WTC11 (cell line): ENCODE measurements at regions not wholly inside any gene's neighbourhood (a gene's known extent, or its start where the extent isn't known, plus 50 kb on each side); places are given as distances from the start of the nearest gene placed in this dataset.

ENCODE experiments used
- CREB1 ChIP-seq: sonication (generic); formaldehyde crosslinking; IDR thresholded peaks from 2 replicates; pipeline ENCODE4 v1.8.0; 2023; ENCODE audit warnings: mild to moderate bottlenecking, missing genetic modification reagents
- CREM ChIP-seq: sonication (generic); formaldehyde crosslinking; IDR thresholded peaks from 2 replicates; pipeline ENCODE4 v1.8.1; 2022; ENCODE audit warnings: mild to moderate bottlenecking, missing genetic modification reagents, moderate library complexity
- CTCF ChIP-seq: fragments of 200-600 bp; IDR thresholded peaks from 2 replicates; pipeline ENCODE4 v1.8.0; 2022; ENCODE audit warnings: antibody characterized with exemption
- ELF4 ChIP-seq: sonication (generic); formaldehyde crosslinking; IDR thresholded peaks from 2 replicates; pipeline ENCODE4 v1.8.1; 2022; ENCODE audit warnings: low read depth, mild to moderate bottlenecking, moderate library complexity, missing genetic modification reagents
- GRHL2 ChIP-seq: fragments of 250-450 bp; sonication (Bioruptor Pico); IDR thresholded peaks from 2 replicates; pipeline ENCODE4 v1.8.0; 2022; ENCODE audit warnings: mild to moderate bottlenecking, moderate library complexity; ENCODE audit not compliant: insufficient replicate concordance, severe bottlenecking
- NFATC4 ChIP-seq: fragments of 250-450 bp; sonication (Bioruptor Pico); IDR thresholded peaks from 2 replicates; pipeline ENCODE4 v1.9.0; 2021; ENCODE audit warnings: mild to moderate bottlenecking
- TEAD4 ChIP-seq: sonication (generic); formaldehyde crosslinking; IDR thresholded peaks from 2 replicates; pipeline ENCODE4 v1.8.0; 2022; ENCODE audit warnings: mild to moderate bottlenecking, missing genetic modification reagents
- TP53 ChIP-seq: sonication (generic); formaldehyde crosslinking; IDR thresholded peaks from 2 replicates; pipeline ENCODE4 v1.8.1; 2023; ENCODE audit warnings: mild to moderate bottlenecking, missing genetic modification reagents
- USF2 ChIP-seq: sonication (generic); formaldehyde crosslinking; IDR thresholded peaks from 2 replicates; pipeline ENCODE4 v1.8.1; 2023; ENCODE audit warnings: mild to moderate bottlenecking, missing genetic modification reagents, moderate library complexity
- ZBTB43 ChIP-seq: sonication (generic); formaldehyde crosslinking; IDR thresholded peaks from 2 replicates; pipeline ENCODE4 v1.8.1; 2023; ENCODE audit warnings: mild to moderate bottlenecking, missing genetic modification reagents
- ZNF121 ChIP-seq: sonication (generic); formaldehyde crosslinking; IDR thresholded peaks from 2 replicates; pipeline ENCODE4 v1.8.0; 2023; ENCODE audit warnings: missing genetic modification reagents
- ZNF263 ChIP-seq: sonication (generic); formaldehyde crosslinking; IDR thresholded peaks from 2 replicates; pipeline ENCODE4 v1.8.1; 2022; ENCODE audit warnings: low read depth, mild to moderate bottlenecking, moderate library complexity, missing genetic modification reagents
- TF ChIP-seq, protein P1 (sequence below): sonication (generic); formaldehyde crosslinking; conservative IDR thresholded peaks from 2 replicates; pipeline ENCODE4 v1.8.1; 2022; ENCODE audit warnings: mild to moderate bottlenecking, missing genetic modification reagents
- TF ChIP-seq, protein P2 (sequence below): sonication (generic); formaldehyde crosslinking; IDR thresholded peaks from 2 replicates; pipeline ENCODE4 v1.8.1; 2022; ENCODE audit warnings: low read depth, missing genetic modification reagents, borderline replicate concordance

GRCh38 chr4:44985938-44986337 lies 259.6 kb upstream of the GNPDA2 start:
- no peak for TF ChIP-seq CTCF
- no peak for TF ChIP-seq ELF4 (CRISPR knock-in tag)
- TF ChIP-seq CREB1 (CRISPR knock-in tag) = no peak
- no peak for TF ChIP-seq TP53 (CRISPR knock-in tag)
- TF ChIP-seq NFATC4 (CRISPR knock-in tag) = no peak
- no peak for TF ChIP-seq CREM (CRISPR knock-in tag)
- TF ChIP-seq USF2 (CRISPR knock-in tag) = no peak
- no peak for TF ChIP-seq ZBTB43 (CRISPR knock-in tag)
- TF ChIP-seq, protein P1, sequence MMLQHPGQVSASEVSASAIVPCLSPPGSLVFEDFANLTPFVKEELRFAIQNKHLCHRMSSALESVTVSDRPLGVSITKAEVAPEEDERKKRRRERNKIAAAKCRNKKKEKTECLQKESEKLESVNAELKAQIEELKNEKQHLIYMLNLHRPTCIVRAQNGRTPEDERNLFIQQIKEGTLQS (CRISPR knock-in tag) = no peak
- TF ChIP-seq, protein P2, sequence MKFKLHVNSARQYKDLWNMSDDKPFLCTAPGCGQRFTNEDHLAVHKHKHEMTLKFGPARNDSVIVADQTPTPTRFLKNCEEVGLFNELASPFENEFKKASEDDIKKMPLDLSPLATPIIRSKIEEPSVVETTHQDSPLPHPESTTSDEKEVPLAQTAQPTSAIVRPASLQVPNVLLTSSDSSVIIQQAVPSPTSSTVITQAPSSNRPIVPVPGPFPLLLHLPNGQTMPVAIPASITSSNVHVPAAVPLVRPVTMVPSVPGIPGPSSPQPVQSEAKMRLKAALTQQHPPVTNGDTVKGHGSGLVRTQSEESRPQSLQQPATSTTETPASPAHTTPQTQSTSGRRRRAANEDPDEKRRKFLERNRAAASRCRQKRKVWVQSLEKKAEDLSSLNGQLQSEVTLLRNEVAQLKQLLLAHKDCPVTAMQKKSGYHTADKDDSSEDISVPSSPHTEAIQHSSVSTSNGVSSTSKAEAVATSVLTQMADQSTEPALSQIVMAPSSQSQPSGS (CRISPR knock-in tag) = no peak
- no peak for TF ChIP-seq TEAD4 (CRISPR knock-in tag)
- no peak for TF ChIP-seq GRHL2
- TF ChIP-seq ZNF263 (CRISPR knock-in tag) = no peak
- TF ChIP-seq ZNF121 (CRISPR knock-in tag) = no peak
